ENCODE measurements at regions not wholly inside any gene's neighbourhood (a gene's known extent, or its start where the extent isn't known, plus 50 kb on each side); places are given as distances from the start of the nearest gene placed in this dataset.

DNA sequence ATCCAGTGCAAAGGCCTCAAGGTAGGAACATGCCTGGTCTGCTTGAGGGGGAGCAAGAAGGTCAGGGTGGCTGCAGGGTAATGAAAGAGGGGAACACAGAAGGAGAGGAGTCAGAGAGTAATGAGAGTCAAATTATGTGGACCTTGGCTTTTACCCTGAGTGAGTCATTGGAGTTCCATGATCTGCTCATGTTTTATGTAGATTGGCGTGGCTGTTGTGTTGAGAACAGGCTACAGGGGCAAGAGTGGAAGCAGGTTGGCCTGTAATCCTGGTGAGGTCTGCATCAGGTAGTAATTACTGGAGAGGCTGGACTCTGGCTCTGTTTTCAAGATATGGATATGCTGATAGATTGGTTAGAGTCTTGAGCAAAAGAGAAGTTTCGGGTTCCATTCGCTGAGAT lies 177.7 kb upstream of the NR3C1 start:
- TF ChIP-seq, protein P1, sequence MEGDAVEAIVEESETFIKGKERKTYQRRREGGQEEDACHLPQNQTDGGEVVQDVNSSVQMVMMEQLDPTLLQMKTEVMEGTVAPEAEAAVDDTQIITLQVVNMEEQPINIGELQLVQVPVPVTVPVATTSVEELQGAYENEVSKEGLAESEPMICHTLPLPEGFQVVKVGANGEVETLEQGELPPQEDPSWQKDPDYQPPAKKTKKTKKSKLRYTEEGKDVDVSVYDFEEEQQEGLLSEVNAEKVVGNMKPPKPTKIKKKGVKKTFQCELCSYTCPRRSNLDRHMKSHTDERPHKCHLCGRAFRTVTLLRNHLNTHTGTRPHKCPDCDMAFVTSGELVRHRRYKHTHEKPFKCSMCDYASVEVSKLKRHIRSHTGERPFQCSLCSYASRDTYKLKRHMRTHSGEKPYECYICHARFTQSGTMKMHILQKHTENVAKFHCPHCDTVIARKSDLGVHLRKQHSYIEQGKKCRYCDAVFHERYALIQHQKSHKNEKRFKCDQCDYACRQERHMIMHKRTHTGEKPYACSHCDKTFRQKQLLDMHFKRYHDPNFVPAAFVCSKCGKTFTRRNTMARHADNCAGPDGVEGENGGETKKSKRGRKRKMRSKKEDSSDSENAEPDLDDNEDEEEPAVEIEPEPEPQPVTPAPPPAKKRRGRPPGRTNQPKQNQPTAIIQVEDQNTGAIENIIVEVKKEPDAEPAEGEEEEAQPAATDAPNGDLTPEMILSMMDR (IDR thresholded peaks at IDR 0.05; ENCODE audit: low read length): no peak
- TF ChIP-seq EZH2 (optimal IDR thresholded peaks at IDR 0.05; ENCODE audit: low read depth, low read length) (no peak), EZH2phosphoT487 (IDR thresholded peaks at IDR 0.05; ENCODE audit: low read length) (no peak)

Measured in MM.1S (cell line).